HG03558 (cell line): ENCODE measurements at regions not wholly inside any gene's neighbourhood (a gene's known extent, or its start where the extent isn't known, plus 50 kb on each side); places are given as distances from the start of the nearest gene placed in this dataset.
"Not testable (repeated sequence)": the region's sequence is repeated elsewhere in the genome, so short reads cannot be mapped to it uniquely, and the experiment has no call there.

Experiments used
- ATAC-seq: cut with Tn5 transposase; IDR thresholded peaks from one replicate; pipeline ENCODE4 v1.9.1; 2021; ENCODE audit warnings: moderate number of reproducible peaks; ENCODE audit not compliant: unreplicated experiment; ENCODE audit errors: extremely low read depth

GRCh38 chr3:124348555-124348954 lies 356.6 kb upstream of the ROPN1 start:
- ATAC-seq: not testable (repeated sequence)

- no peak for ATAC-seq
These were observed 359.7 kb upstream of the ROPN1 start for GRCh38 chr3:124351430-124352148.

GRCh38 chr3:124352149-124352539 lies 360.2 kb upstream of the ROPN1 start:
- no peak for ATAC-seq

GRCh38 chr3:124353691-124354090 lies 361.8 kb upstream of the ROPN1 start:
- no peak for ATAC-seq

- ATAC-seq: no peak
These were observed 362.2 kb upstream of the ROPN1 start for GRCh38 chr3:124354150-124354549.

- ATAC-seq: no peak
These were observed 366.2 kb upstream of the ROPN1 start for GRCh38 chr3:124358156-124358555.

- ATAC-seq: no peak
These were observed 368.2 kb upstream of the ROPN1 start for GRCh38 chr3:124360155-124360554.

- no peak for ATAC-seq
These were observed 368.6 kb upstream of the ROPN1 start for GRCh38 chr3:124360563-124360962.

- no peak for ATAC-seq
These were observed 368.7 kb upstream of the UMPS start for GRCh38 chr3:124361566-124361965.

- no peak for ATAC-seq
These were observed 367.8 kb upstream of the UMPS start for GRCh38 chr3:124362455-124362854.

GRCh38 chr3:124363476-124363875 lies 366.8 kb upstream of the UMPS start:
- ATAC-seq: no peak

GRCh38 chr3:124364317-124365020 lies 365.8 kb upstream of the UMPS start:
- no peak for ATAC-seq

- ATAC-seq: not testable (repeated sequence)
These were observed 363.6 kb upstream of the UMPS start for GRCh38 chr3:124366655-124367054.

GRCh38 chr3:124372775-124373174 lies 357.5 kb upstream of the UMPS start:
- ATAC-seq: no peak

GRCh38 chr3:124373524-124373923 lies 356.7 kb upstream of the UMPS start:
- peak; percentile 40 for ATAC-seq

- ATAC-seq: no peak
These were observed 355.7 kb upstream of the UMPS start for GRCh38 chr3:124374583-124374982.

GRCh38 chr3:124381575-124382333 lies 348.5 kb upstream of the UMPS start:
- no peak for ATAC-seq

GRCh38 chr3:124383051-124383450 lies 347.2 kb upstream of the UMPS start:
- no peak for ATAC-seq

- no peak for ATAC-seq
These were observed 346.3 kb upstream of the UMPS start for GRCh38 chr3:124383846-124384466.

- ATAC-seq: no peak
These were observed 345.7 kb upstream of the UMPS start for GRCh38 chr3:124384527-124384926.

- ATAC-seq: no peak
These were observed 344.3 kb upstream of the UMPS start for GRCh38 chr3:124385996-124386395.
